Upper lobe of left lung (tissue), 6 donors: ENCODE measurements at regions not wholly inside any gene's neighbourhood (a gene's known extent, or its start where the extent isn't known, plus 50 kb on each side); places are given as distances from the start of the nearest gene placed in this dataset.

Experiments
- ATAC-seq, 2 donors: fragments of 200-7000 bp; cut with Tn5 transposase; one replicate each; pipeline ENCODE4 v1.9.1; 2022; ENCODE audit warnings: mild to moderate bottlenecking in 2 of 2, moderate library complexity in 2 of 2; ENCODE audit not compliant: low FRiP score in 2 of 2
- DNase-seq, 2 donors: peaks; one replicate each; pipeline ENCODE4 v3.0.0-alpha.2; 2019 to 2020
- H3K27ac ChIP-seq, 4 donors: fragments of 200-600 bp; sonication (generic); one replicate each; pipeline ENCODE4 v1.5.1; 2016 to 2019
- H3K27me3 ChIP-seq, 4 donors: fragments of 200-600 bp; sonication (generic); one replicate each; pipeline ENCODE4 v1.5.1; 2017 to 2019
- H3K36me3 ChIP-seq, 4 donors: fragments of 200-600 bp; sonication (generic); one replicate each; pipeline ENCODE4 v1.5.1; 2016 to 2019
- H3K4me1 ChIP-seq, 4 donors: fragments of 200-600 bp; sonication (generic); one replicate each; pipeline ENCODE4 v1.5.1; 2018 to 2019
- H3K4me3 ChIP-seq, 4 donors: fragments of 200-600 bp; sonication (generic); one replicate each; pipeline ENCODE4 v1.5.1; 2017 to 2019; ENCODE audit warnings: mild to moderate bottlenecking in 2 of 4, moderate library complexity in 1 of 4
- H3K9me3 ChIP-seq, 4 donors: fragments of 200-600 bp; sonication (generic); one replicate each; pipeline ENCODE4 v1.5.1; 2018 to 2019
- EP300 ChIP-seq, 4 donors: sonication (generic); formaldehyde crosslinking; IDR thresholded peaks; one replicate each; pipeline ENCODE4 v1.5.1; 2017; ENCODE audit warnings: antibody characterized with exemption in 4 of 4, control low read depth in 2 of 4
- POLR2A ChIP-seq, 4 donors: fragments of 450-650 bp; IDR thresholded peaks; one replicate each; pipeline ENCODE4 v1.5.1; 2016 to 2017; ENCODE audit warnings: antibody characterized with exemption in 4 of 4, mild to moderate bottlenecking in 2 of 4
- POLR2AphosphoS5 ChIP-seq, 2 donors: sonication (generic); formaldehyde crosslinking; IDR thresholded peaks; one replicate each; pipeline ENCODE4 v1.5.1; 2017; ENCODE audit warnings: antibody characterized with exemption in 2 of 2
- WGBS, 2 donors: methylation state at CpG; one replicate each; pipeline ENCODE4 v1.1.5; 2017 to 2018; 5-methylcytosine and 5-hydroxymethylcytosine counted together
- TF ChIP-seq, protein P1 (sequence below), 6 experiments: fragments of 450-650 bp in 4 of 6; fragments of 200-600 bp in 2 of 6; sonication (generic) in 2 of 6; IDR thresholded peaks; one replicate each; pipeline ENCODE4 v1.5.1; 2016 to 2019; ENCODE audit warnings: antibody characterized with exemption in 6 of 6
- donor health status: DM: no; HTN: no; CAD: no; lungs with moderate emphysema.
- donor health status: DM: no; HTN: yes; CAD: no; lungs with severe emphysema.

DNA sequence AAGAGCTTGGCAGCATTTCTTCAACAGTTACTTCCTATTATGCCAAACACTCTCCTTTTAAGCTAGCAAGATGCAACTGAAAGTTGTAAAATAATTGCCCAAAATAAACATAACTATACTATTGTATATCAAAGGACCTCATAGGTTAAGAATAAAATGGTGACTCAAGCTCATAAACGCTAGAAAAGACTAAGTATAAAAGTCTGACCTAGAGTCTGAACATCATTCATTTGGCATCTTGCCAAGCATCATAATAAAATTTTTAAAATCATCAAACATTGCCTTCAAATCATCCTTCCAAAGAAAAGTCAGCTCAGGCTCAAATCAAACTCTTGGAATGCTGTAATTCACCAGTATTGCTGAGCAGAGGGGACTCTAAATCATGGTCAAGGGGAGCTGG is 281.2 kb downstream of the QDPR start:
- Histone ChIP-seq H3K9me3 (no peaks in the 10 kb centered on the region), H3K27me3 (no peaks in the 10 kb centered on the region), H3K36me3 (no peaks in the 10 kb centered on the region), H3K4me3 (no peak overlapping the region), H3K27ac (no peak overlapping the region), H3K4me1 (peaks cover 0 to 8% (median 7%) of the 10 kb centered on the region in 4 donors)
- WGBS, 2 donors: 53 to 57% methylated on average over 1 of the region's 1 CpG
- TF ChIP-seq POLR2A (IDR thresholded peaks at IDR 0.05): no peak
- no peak for TF ChIP-seq POLR2AphosphoS5 (IDR thresholded peaks at IDR 0.05)
- TF ChIP-seq, protein P1, sequence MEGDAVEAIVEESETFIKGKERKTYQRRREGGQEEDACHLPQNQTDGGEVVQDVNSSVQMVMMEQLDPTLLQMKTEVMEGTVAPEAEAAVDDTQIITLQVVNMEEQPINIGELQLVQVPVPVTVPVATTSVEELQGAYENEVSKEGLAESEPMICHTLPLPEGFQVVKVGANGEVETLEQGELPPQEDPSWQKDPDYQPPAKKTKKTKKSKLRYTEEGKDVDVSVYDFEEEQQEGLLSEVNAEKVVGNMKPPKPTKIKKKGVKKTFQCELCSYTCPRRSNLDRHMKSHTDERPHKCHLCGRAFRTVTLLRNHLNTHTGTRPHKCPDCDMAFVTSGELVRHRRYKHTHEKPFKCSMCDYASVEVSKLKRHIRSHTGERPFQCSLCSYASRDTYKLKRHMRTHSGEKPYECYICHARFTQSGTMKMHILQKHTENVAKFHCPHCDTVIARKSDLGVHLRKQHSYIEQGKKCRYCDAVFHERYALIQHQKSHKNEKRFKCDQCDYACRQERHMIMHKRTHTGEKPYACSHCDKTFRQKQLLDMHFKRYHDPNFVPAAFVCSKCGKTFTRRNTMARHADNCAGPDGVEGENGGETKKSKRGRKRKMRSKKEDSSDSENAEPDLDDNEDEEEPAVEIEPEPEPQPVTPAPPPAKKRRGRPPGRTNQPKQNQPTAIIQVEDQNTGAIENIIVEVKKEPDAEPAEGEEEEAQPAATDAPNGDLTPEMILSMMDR (IDR thresholded peaks at IDR 0.05): no peak
- no peak for TF ChIP-seq EP300 (IDR thresholded peaks at IDR 0.05)
- ATAC-seq (no peak), DNase-seq (no peak)

DNA sequence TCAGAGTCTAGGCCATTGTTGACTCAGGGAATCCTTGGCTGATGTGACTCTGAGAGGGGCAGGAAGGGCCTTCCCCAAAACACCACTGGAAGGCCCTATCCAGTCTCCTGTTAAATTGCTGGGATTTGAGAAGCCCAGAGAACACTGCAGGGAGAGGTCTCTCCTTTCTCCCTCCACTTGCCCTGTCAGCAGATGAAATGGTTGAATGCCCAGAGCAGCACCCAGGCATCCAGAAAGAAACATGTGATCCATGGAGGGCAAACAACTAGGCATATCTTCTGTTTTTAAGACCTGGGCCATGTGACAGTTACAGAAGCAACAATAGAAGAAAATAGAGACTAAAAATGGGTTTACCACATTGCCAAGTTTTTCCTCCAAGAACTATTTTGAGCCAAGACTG is 291.1 kb downstream of the QDPR start:
- ATAC-seq (no peak), DNase-seq (no peak)
- H3K4me3 ChIP-seq: no peak overlapping the region
- TF ChIP-seq POLR2A (IDR thresholded peaks at IDR 0.05) (no peak), POLR2AphosphoS5 (IDR thresholded peaks at IDR 0.05) (no peak), EP300 (IDR thresholded peaks at IDR 0.05) (no peak)
- H3K27me3 ChIP-seq: no peaks in the 10 kb centered on the region
- H3K9me3 ChIP-seq: no peaks in the 10 kb centered on the region
- no peaks in the 10 kb centered on the region for H3K36me3 ChIP-seq
- H3K27ac ChIP-seq: no peak overlapping the region
- no peaks in the 10 kb centered on the region for H3K4me1 ChIP-seq

DNA sequence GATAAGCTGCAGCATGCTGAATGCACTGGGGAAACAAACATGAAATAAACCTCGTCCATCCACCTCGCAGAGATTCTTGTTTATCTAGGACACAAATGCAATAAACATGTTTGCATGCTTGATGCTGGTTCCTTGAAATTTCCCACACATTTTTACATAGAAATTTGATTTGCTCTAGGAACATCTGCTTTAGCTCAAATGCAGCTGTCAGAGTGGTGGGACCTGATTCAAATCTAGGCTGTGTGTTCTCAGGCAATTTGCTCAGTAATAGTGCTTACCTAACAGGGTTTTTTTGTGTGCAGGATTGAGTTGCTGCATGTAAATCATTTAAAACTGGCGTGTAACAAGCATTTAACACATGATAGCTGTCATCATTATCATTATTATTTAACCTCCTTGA is 293.1 kb downstream of the QDPR start:
- no peaks in the 10 kb centered on the region for H3K4me1 ChIP-seq
- H3K27me3 ChIP-seq: no peaks in the 10 kb centered on the region
- no peak overlapping the region for H3K27ac ChIP-seq
- no peaks in the 10 kb centered on the region for H3K36me3 ChIP-seq
- no peak overlapping the region for H3K4me3 ChIP-seq
- H3K9me3 ChIP-seq: no peaks in the 10 kb centered on the region
- TF ChIP-seq EP300 (IDR thresholded peaks at IDR 0.05) (no peak), POLR2A (IDR thresholded peaks at IDR 0.05) (no peak), POLR2AphosphoS5 (IDR thresholded peaks at IDR 0.05) (no peak)
- TF ChIP-seq, protein P1 (IDR thresholded peaks at IDR 0.05): no peak
- no peak for DNase-seq
- no peak for ATAC-seq
- 75 to 86% methylated on average over 3 of the region's 3 CpGs for WGBS, 2 donors

- 71 to 75% methylated on average over 7 of the region's 7 CpGs for WGBS, 2 donors
Measured at GRCh38 chr4:17206829-17207801, 304.8 kb downstream of the QDPR start.

GRCh38 chr4:17204908-17205307 is 306.5 kb upstream of the LDB2 start:
- H3K4me3 ChIP-seq: no peak overlapping the region
- no peaks in the 10 kb centered on the region for H3K36me3 ChIP-seq
- 7 to 17% methylated on average over 2 of the region's 2 CpGs for WGBS, 2 donors
- no peaks in the 10 kb centered on the region for H3K4me1 ChIP-seq
- DNase-seq: no peak
- no peaks in the 10 kb centered on the region for H3K9me3 ChIP-seq
- TF ChIP-seq POLR2A (IDR thresholded peaks at IDR 0.05) (no peak), POLR2AphosphoS5 (IDR thresholded peaks at IDR 0.05) (no peak), EP300 (IDR thresholded peaks at IDR 0.05) (no peak)
- TF ChIP-seq, protein P1 (IDR thresholded peaks at IDR 0.05): no peak
- H3K27me3 ChIP-seq: no peaks in the 10 kb centered on the region
- no peak overlapping the region for H3K27ac ChIP-seq
- no peak for ATAC-seq

More at GRCh38 chr4:17206829-17207801, 304.8 kb downstream of the QDPR start:
- H3K4me3 ChIP-seq: no peak overlapping the region
- no peaks in the 10 kb centered on the region for H3K27me3 ChIP-seq
- no peaks in the 10 kb centered on the region for H3K36me3 ChIP-seq
- no peaks in the 10 kb centered on the region for H3K9me3 ChIP-seq
- ATAC-seq: no peak
- TF ChIP-seq POLR2AphosphoS5 (IDR thresholded peaks at IDR 0.05): no peak
- TF ChIP-seq EP300 (IDR thresholded peaks at IDR 0.05): no peak
- TF ChIP-seq, protein P1 (IDR thresholded peaks at IDR 0.05): no peak
- no peak for TF ChIP-seq POLR2A (IDR thresholded peaks at IDR 0.05)
- DNase-seq: no peak
- H3K4me1 ChIP-seq: no peaks in the 10 kb centered on the region
- H3K27ac ChIP-seq: no peak overlapping the region
